GM10266 (cell line): ENCODE measurements at regions not wholly inside any gene's neighbourhood (a gene's known extent, or its start where the extent isn't known, plus 50 kb on each side); places are given as distances from the start of the nearest gene placed in this dataset.

ENCODE experiments used
- DNase-seq: peaks from one replicate; pipeline ENCODE4 v3.0.0; 2012; ENCODE audit errors: extremely low spot score
- CTCF ChIP-seq: IDR thresholded peaks from 2 replicates; pipeline ENCODE4 v1.5.1; 2012; ENCODE audit warnings: mild to moderate bottlenecking, low read depth; ENCODE audit not compliant: control insufficient read depth, insufficient read depth; ENCODE audit errors: missing control alignments

DNA sequence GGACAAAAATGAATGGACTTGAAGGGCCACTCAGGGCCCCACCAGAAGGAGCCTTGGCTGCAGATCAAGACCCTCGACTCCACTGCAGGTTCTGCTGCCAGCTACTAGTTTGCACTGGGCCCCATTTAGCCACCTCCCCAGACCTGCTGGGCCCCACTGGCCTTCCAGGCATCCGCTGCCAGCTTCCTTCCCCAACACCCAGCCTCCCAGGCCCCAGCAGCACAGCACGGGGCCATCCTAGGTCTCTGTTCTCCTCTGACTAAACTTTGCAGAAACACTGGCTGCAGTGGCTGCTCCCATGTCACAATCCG lies 277.4 kb upstream of the KLF14 start:
- no peak for TF ChIP-seq CTCF
- DNase-seq = no peak

GRCh38 chr7:131011976-131012375 lies 278.0 kb upstream of the KLF14 start:
- TF ChIP-seq CTCF = no peak
- no peak for DNase-seq

- no peak for TF ChIP-seq CTCF
- DNase-seq = no peak
These were observed 278.5 kb upstream of the KLF14 start for GRCh38 chr7:131012477-131013031.

GRCh38 chr7:131013716-131014115 lies 279.7 kb upstream of the KLF14 start:
- TF ChIP-seq CTCF = no peak
- DNase-seq = no peak

DNA sequence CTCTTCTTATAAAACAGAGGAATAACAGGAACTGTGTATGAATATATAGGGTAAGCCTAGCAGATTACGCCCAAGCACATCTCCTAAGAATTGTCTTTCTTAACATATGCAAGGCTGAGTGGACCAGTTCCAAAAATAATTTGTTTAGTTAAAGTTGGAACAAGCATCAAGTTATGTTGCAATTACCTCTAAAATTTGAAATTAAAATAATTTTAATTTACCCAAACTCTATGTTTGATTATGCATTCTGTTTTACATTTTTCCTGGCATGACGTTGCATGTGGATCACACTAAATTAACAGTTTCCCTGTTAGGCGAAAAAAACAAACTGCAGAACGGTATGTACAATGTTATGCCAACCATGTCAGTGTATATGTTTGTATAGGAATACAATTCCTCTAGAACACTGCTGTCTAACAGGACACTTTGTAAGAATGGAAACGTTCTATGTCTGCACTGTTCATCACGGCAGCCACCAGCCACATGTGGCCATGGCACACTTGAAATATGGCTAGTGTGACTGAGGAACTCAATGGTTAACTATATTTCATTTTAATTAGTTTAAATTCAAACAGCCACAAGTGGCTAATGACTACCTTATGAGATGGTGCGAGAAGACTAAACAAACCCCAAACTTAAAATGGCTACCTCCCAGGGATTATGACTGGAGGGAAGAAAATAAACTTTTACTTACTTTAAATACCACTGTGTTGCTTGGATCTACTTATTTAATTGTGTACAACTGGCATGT lies 281.1 kb upstream of the KLF14 start:
- DNase-seq = no peak
- TF ChIP-seq CTCF = no peak

GRCh38 chr7:131015657-131015958 lies 281.6 kb upstream of the KLF14 start:
- TF ChIP-seq CTCF = no peak
- DNase-seq = no peak

GRCh38 chr7:131016230-131016629 lies 282.2 kb upstream of the KLF14 start:
- no peak for DNase-seq
- TF ChIP-seq CTCF = no peak
